H1 (cell line): ENCODE measurements at regions not wholly inside any gene's neighbourhood (a gene's known extent, or its start where the extent isn't known, plus 50 kb on each side); places are given as distances from the start of the nearest gene placed in this dataset.

Source experiments
- CTCF ChIA-PET: fragments of 300-600 bp; sonication (Branson Sonifier 250); formaldehyde crosslinking; loops from one replicate; lab custom pipeline; 2021; ENCODE audit not compliant: partially characterized antibody; lab: Charles Lee
- POLR2A ChIA-PET: fragments of 300-600 bp; sonication (Branson Sonifier 250); formaldehyde crosslinking; loops from one replicate; lab custom pipeline; 2021; ENCODE audit warnings: inconsistent platforms; ENCODE audit not compliant: partially characterized antibody; lab: Charles Lee
- DNase-seq, 2 experiments: peaks; one replicate each; pipeline versions ENCODE4 v3.0.0 to v3.0.0-alpha.2; 2010 to 2022; ENCODE audit warnings: low spot score in 2 of 2, low read depth in 1 of 2, mixed read lengths in 1 of 2
- FAIRE-seq: peaks from 2 replicates; lab custom pipeline; 2011; peaks lifted over from hg19 to GRCh38; lab: Jason Lieb, UNC
- H2AFZ ChIP-seq: 2 replicates; pipeline ENCODE4 v1.8.1; 2012; ENCODE audit warnings: low read length, inconsistent platforms
- H2AK5ac ChIP-seq: 2 replicates; pipeline ENCODE4 v1.6.1; 2013; ENCODE audit warnings: low read depth, low read length
- H2BK120ac ChIP-seq: replicated peaks from 2 replicates; pipeline ENCODE3; 2013; ENCODE audit warnings: low read depth, low read length, inconsistent platforms
- H2BK12ac ChIP-seq: 2 replicates; pipeline ENCODE4 v1.6.1; 2013; ENCODE audit warnings: low read depth, low read length
- H2BK15ac ChIP-seq: 2 replicates; pipeline ENCODE4 v1.6.1; 2013; ENCODE audit warnings: low read length
- H2BK20ac ChIP-seq: 2 replicates; pipeline ENCODE4 v1.6.1; 2013; ENCODE audit warnings: low read length
- H2BK5ac ChIP-seq: 2 replicates; pipeline ENCODE4 v1.6.1; 2013; ENCODE audit warnings: low read depth, low read length
- H3K14ac ChIP-seq: 2 replicates; pipeline ENCODE4 v1.6.1; 2013; ENCODE audit warnings: inconsistent platforms; ENCODE audit not compliant: insufficient read length
- H3K18ac ChIP-seq: 2 replicates; pipeline ENCODE4 v1.6.1; 2013; ENCODE audit warnings: low read length; ENCODE audit errors: extremely low read depth
- H3K23ac ChIP-seq: 2 replicates; pipeline ENCODE4 v1.6.1; 2013; ENCODE audit warnings: inconsistent platforms; ENCODE audit not compliant: insufficient read length
- H3K23me2 ChIP-seq: 2 replicates; pipeline ENCODE4 v1.6.1; 2013; ENCODE audit warnings: low read depth, low read length
- H3K27ac ChIP-seq: 2 replicates; pipeline ENCODE4 v1.6.1; 2011; ENCODE audit warnings: low read depth, low read length, inconsistent platforms
- H3K27me3 ChIP-seq, 4 experiments: replicated peaks in 1 of 4; 1 replicate in 1 of 4; 2 replicates in 3 of 4; pipeline versions ENCODE4 v1.6.1 to v1.8.1; 2011 to 2013; ENCODE audit warnings: low read length in 3 of 4, mild to moderate bottlenecking in 3 of 4, inconsistent platforms in 2 of 4, mixed read lengths in 2 of 4, moderate library complexity in 1 of 4; ENCODE audit not compliant: control insufficient read depth in 3 of 4, insufficient read depth in 3 of 4; ENCODE audit errors: extremely low read depth in 1 of 4
- H3K36me3 ChIP-seq, 4 experiments: 2 replicates each; pipeline versions ENCODE4 v1.6.1 to v1.8.1; 2011 to 2013; ENCODE audit warnings: mild to moderate bottlenecking in 4 of 4, low read length in 3 of 4, moderate library complexity in 2 of 4, control low read depth in 1 of 4, inconsistent platforms in 1 of 4; ENCODE audit not compliant: insufficient read depth in 4 of 4, control insufficient read depth in 2 of 4
- H3K4ac ChIP-seq: replicated peaks from 2 replicates; pipeline ENCODE3; 2013; ENCODE audit warnings: low read length, low read depth, mixed read lengths, inconsistent platforms; ENCODE audit not compliant: insufficient read length
- H3K4me1 ChIP-seq, 4 experiments: replicated peaks in 1 of 4; 1 replicate in 1 of 4; 2 replicates in 3 of 4; pipeline versions ENCODE4 v1.6.1 to v1.8.1; 2011 to 2013; ENCODE audit warnings: low read length in 3 of 4, inconsistent platforms in 2 of 4, mixed read lengths in 1 of 4; ENCODE audit not compliant: insufficient read depth in 4 of 4, control insufficient read depth in 3 of 4
- H3K4me2 ChIP-seq, 2 experiments: 2 replicates each; pipeline versions ENCODE4 v1.6.1 to v1.8.1; 2011 to 2013; ENCODE audit warnings: low read depth in 2 of 2, low read length in 2 of 2, control low read depth in 1 of 2, inconsistent platforms in 1 of 2, mild to moderate bottlenecking in 1 of 2; ENCODE audit not compliant: insufficient read depth in 1 of 2
- H3K4me3 ChIP-seq, 4 experiments: fragments of 200-600, 300-600 bp in 1 of 4; sonication (generic), shearing (Covaris generic), sonication (Bioruptor Twin) in 1 of 4; 2 replicates each; pipeline versions ENCODE4 v1.5.1 to v1.8.1; 2011 to 2016; ENCODE audit warnings: low read length in 4 of 4, low read depth in 3 of 4, control low read depth in 2 of 4, inconsistent platforms in 2 of 4, mild to moderate bottlenecking in 2 of 4, mixed read lengths in 1 of 4, moderate library complexity in 1 of 4; ENCODE audit not compliant: insufficient read depth in 2 of 4; ENCODE audit errors: extremely low read depth in 1 of 4
- H3K56ac ChIP-seq: replicated peaks from 2 replicates; pipeline ENCODE3; 2013; ENCODE audit warnings: low read depth, mild to moderate bottlenecking, mixed read lengths, low read length, inconsistent platforms; ENCODE audit not compliant: insufficient read length
- H3K79me1 ChIP-seq: 2 replicates; pipeline ENCODE4 v1.6.1; 2013; ENCODE audit warnings: low read depth, low read length, control low read depth
- H3K79me2 ChIP-seq, 2 experiments: 2 replicates each; pipeline versions ENCODE4 v1.6.1 to v1.8.1; 2012 to 2013; ENCODE audit warnings: low read length in 2 of 2, mild to moderate bottlenecking in 2 of 2, inconsistent platforms in 1 of 2; ENCODE audit not compliant: insufficient read depth in 2 of 2, control insufficient read depth in 1 of 2
- H3K9ac ChIP-seq, 4 experiments: replicated peaks in 1 of 4; 1 replicate in 1 of 4; 2 replicates in 3 of 4; pipeline versions ENCODE4 v1.6.1 to v1.8.1; 2011 to 2013; ENCODE audit warnings: low read depth in 3 of 4, low read length in 3 of 4, control low read depth in 2 of 4, mild to moderate bottlenecking in 2 of 4, moderate library complexity in 2 of 4, inconsistent platforms in 1 of 4; ENCODE audit errors: extremely low read depth in 1 of 4
- H3K9me3 ChIP-seq, 2 experiments: 2 replicates each; pipeline versions ENCODE4 v1.6.1 to v1.8.1; 2012 to 2013; ENCODE audit warnings: mild to moderate bottlenecking in 2 of 2, moderate library complexity in 2 of 2, control low read depth in 1 of 2, inconsistent platforms in 1 of 2, low read depth in 1 of 2, low read length in 1 of 2, mixed read lengths in 1 of 2; ENCODE audit not compliant: insufficient read depth in 2 of 2
- H4K20me1 ChIP-seq, 2 experiments: replicated peaks in 1 of 2; 2 replicates each; pipeline versions ENCODE3 to v1.8.1; 2011 to 2013; ENCODE audit warnings: inconsistent platforms in 2 of 2, low read length in 2 of 2, mild to moderate bottlenecking in 1 of 2; ENCODE audit not compliant: insufficient read depth in 2 of 2, control insufficient read depth in 1 of 2
- H4K5ac ChIP-seq: 2 replicates; pipeline ENCODE4 v1.6.1; 2013; ENCODE audit warnings: low read length, low read depth, mixed read lengths, inconsistent platforms; ENCODE audit not compliant: insufficient read length
- H4K8ac ChIP-seq: 2 replicates; pipeline ENCODE4 v1.8.0; 2013; ENCODE audit warnings: mild to moderate bottlenecking, moderate library complexity, low read length, inconsistent platforms; ENCODE audit not compliant: insufficient read depth; ENCODE audit errors: extremely low read depth
- H4K91ac ChIP-seq: replicated peaks from 2 replicates; pipeline ENCODE3; 2013; ENCODE audit warnings: low read length, mixed read lengths, inconsistent platforms; ENCODE audit not compliant: insufficient read length
- CBX5 ChIP-seq: fragments of 300-800, 300-1000 bp; sonication (generic); IDR thresholded peaks from 2 replicates; pipeline ENCODE4 v1.7.1; 2016; ENCODE audit warnings: antibody characterized with exemption, low read length, low read depth
- CEBPB ChIP-seq: IDR thresholded peaks from 2 replicates; pipeline ENCODE4 v1.6.1; 2012; ENCODE audit warnings: low read depth, low read length
- CHD2 ChIP-seq: IDR thresholded peaks from 2 replicates; pipeline ENCODE4 v1.6.1; 2012; ENCODE audit warnings: low read length, improper control_type of control experiment
- RXRA ChIP-seq: IDR thresholded peaks from 2 replicates; pipeline ENCODE4 v1.6.1; 2011; ENCODE audit warnings: low read depth, mild to moderate bottlenecking, low read length, moderate library complexity; ENCODE audit not compliant: insufficient read depth
- SIRT6 ChIP-seq: IDR thresholded peaks from one replicate; pipeline ENCODE4 v1.7.1; 2012; ENCODE audit warnings: low read length, inconsistent platforms
- SP2 ChIP-seq: IDR thresholded peaks from 2 replicates; pipeline ENCODE4 v1.6.1; 2012; ENCODE audit warnings: mild to moderate bottlenecking, low read length, inconsistent platforms
- TAF1 ChIP-seq: IDR thresholded peaks from 2 replicates; pipeline ENCODE4 v1.6.1; 2011; ENCODE audit warnings: mild to moderate bottlenecking, low read depth, low read length
- TAF7 ChIP-seq: optimal IDR thresholded peaks from 2 replicates; pipeline ENCODE3; 2011; ENCODE audit warnings: low read depth, mild to moderate bottlenecking, inconsistent platforms, low read length, moderate library complexity, borderline replicate concordance
- TCF12 ChIP-seq: IDR thresholded peaks from 2 replicates; pipeline ENCODE4 v1.6.1; 2011; ENCODE audit warnings: low read depth, mild to moderate bottlenecking, low read length
- WGBS, 2 experiments: shearing (Covaris generic) in 1 of 2; methylation state at CpG; one replicate each; pipeline versions ENCODE4 v1.1.6 to v1.1.7; 2013 to 2015; ENCODE audit warnings: low lambda C conversion rate in 2 of 2, mixed read lengths in 2 of 2, inconsistent platforms in 1 of 2, low coverage in 1 of 2, missing lambda C conversion rate in 1 of 2; ENCODE audit not compliant: insufficient replicate concordance in 2 of 2, insufficient coverage in 1 of 2, insufficient read length in 1 of 2; ENCODE audit errors: extremely low coverage in 1 of 2, missing lambda C conversion rate in 1 of 2; 5-methylcytosine and 5-hydroxymethylcytosine counted together

GRCh38 chr1:118244194-118244593 is 59.2 kb upstream of the SPAG17 start:
- POLR2A ChIA-PET: no interaction called here
- Histone ChIP-seq H2BK20ac (no peak overlapping the region), H3K9ac (no peak overlapping the region), H3K14ac (no peak overlapping the region), H3K79me2 (no peaks in the 10 kb centered on the region), H2BK15ac (no peak overlapping the region), H4K20me1 (no peaks in the 10 kb centered on the region), H2BK120ac (no peak overlapping the region), H4K91ac (no peak overlapping the region), H3K23ac (no peak overlapping the region), H3K4me1 (peaks cover 0 to 9% (median 6%) of the 10 kb centered on the region in 4 experiments; a peak in 3 of 7 replicates), H3K4me3 (no peak overlapping the region), H3K79me1 (no peaks in the 10 kb centered on the region), H2AFZ (no peak overlapping the region), H3K9me3 (peaks cover 4 to 8% of the 10 kb centered on the region in 2 experiments), H3K27ac (no peak overlapping the region), H2AK5ac (no peak overlapping the region), H3K23me2 (no peaks in the 10 kb centered on the region), H3K4ac (no peak overlapping the region), H2BK5ac (no peak overlapping the region), H3K27me3 (no peaks in the 10 kb centered on the region), H4K8ac (no peak overlapping the region), H3K56ac (no peak overlapping the region), H4K5ac (no peak overlapping the region), H2BK12ac (no peak overlapping the region), H3K4me2 (no peak overlapping the region), H3K18ac (no peak overlapping the region), H3K36me3 (no peaks in the 10 kb centered on the region)
- CTCF ChIA-PET: interaction anchor here (2.4 kb wide), 1 partner anchor 10 kb away, joined by 6 read pairs; no protein-coding TSS in a partner anchor
- FAIRE-seq (no peak), DNase-seq (no peak)
- 41% methylated on average over 4 of the region's 4 CpGs; no CpG with 5 or more reads in 1 of the 2 experiments for WGBS, 2 experiments
- no peak for TF ChIP-seq TAF1
- TF ChIP-seq SIRT6: no peak
- TF ChIP-seq TAF7: no peak
- TF ChIP-seq CEBPB: no peak
- TF ChIP-seq TCF12: no peak
- TF ChIP-seq CHD2: no peak
- no peak for TF ChIP-seq RXRA
- no peak for TF ChIP-seq SP2
- TF ChIP-seq CBX5: no peak
